HFF-Myc (cell line): ENCODE measurements at regions not wholly inside any gene's neighbourhood (a gene's known extent, or its start where the extent isn't known, plus 50 kb on each side); places are given as distances from the start of the nearest gene placed in this dataset.

Experiments used
- DNase-seq: peaks from one replicate; pipeline ENCODE4 v3.0.0-alpha.2; 2011; ENCODE audit warnings: low read depth; ENCODE audit errors: extremely low read depth
- H3K4me3 ChIP-seq: replicated peaks from 2 replicates; pipeline ENCODE4 v1.5.1; 2011; ENCODE audit warnings: low read depth, mild to moderate bottlenecking, control low read depth, low read length
- TF ChIP-seq, protein P1 (sequence below): IDR thresholded peaks from 2 replicates; pipeline ENCODE4 v1.5.1; 2012; ENCODE audit warnings: mild to moderate bottlenecking, low read depth, low read length, control low read depth; ENCODE audit errors: missing control alignments

DNA sequence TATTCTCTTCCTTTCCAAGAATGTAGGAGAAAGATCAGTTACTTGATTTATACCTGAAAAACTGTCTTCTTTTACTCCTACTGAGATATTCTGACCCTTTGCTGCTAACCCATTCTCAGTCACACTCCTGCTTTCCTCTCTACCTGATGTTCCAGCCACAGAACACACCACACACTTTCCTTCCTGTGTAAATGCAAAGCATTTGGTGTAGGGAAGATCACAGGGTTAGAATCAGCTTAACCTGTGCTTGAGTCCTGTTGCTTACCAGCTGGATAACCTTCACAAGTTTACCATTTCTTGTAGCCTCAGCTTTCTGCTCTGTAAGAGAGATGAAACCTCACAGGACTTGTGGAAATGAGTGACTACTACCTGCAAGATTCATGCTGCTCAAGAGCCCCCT lies 489.8 kb upstream of the GOLIM4 start:
- TF ChIP-seq, protein P1, sequence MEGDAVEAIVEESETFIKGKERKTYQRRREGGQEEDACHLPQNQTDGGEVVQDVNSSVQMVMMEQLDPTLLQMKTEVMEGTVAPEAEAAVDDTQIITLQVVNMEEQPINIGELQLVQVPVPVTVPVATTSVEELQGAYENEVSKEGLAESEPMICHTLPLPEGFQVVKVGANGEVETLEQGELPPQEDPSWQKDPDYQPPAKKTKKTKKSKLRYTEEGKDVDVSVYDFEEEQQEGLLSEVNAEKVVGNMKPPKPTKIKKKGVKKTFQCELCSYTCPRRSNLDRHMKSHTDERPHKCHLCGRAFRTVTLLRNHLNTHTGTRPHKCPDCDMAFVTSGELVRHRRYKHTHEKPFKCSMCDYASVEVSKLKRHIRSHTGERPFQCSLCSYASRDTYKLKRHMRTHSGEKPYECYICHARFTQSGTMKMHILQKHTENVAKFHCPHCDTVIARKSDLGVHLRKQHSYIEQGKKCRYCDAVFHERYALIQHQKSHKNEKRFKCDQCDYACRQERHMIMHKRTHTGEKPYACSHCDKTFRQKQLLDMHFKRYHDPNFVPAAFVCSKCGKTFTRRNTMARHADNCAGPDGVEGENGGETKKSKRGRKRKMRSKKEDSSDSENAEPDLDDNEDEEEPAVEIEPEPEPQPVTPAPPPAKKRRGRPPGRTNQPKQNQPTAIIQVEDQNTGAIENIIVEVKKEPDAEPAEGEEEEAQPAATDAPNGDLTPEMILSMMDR, result no peak
- H3K4me3 ChIP-seq, result no peak overlapping the region
- no peak for DNase-seq

DNA sequence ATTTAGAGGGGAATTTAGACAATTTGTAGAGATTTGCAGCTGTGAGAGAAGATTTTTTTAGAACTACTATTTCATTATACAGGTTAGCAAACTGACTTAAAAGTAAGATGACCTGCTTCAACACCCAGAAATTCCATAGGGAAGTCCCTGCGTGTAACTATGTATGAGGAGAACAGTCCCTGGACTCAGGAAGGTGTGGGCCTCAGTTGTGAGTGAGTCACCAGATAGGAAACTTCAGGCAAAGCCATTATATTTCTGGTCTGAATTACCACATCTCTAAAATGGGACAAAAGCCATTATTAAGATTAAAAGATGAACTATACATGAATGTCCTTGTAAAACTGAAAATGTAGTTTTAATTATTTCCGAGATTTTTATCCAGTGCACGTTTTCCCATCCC lies 488.3 kb upstream of the GOLIM4 start:
- TF ChIP-seq, protein P1, result no peak
- no peak for DNase-seq
- H3K4me3 ChIP-seq, result no peak overlapping the region

DNA sequence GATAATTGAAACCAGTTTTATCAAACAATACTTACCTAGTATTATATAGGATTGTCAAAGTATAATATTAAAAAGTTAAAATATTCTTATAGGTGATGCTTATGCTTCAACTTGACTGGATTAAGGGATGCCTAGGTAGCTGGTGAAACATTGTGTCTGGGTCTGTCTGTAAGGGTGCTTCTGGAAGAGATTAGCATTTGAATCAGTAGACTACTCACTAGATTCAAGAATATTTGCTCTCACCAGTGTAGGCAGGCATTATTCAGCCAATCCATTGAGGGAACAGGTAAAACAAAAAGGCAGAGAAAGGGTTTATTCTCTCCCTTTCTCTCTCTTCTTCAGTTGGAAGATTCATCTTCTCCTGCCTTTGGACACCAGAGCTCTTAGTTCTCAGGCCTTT lies 486.8 kb upstream of the GOLIM4 start:
- DNase-seq, result no peak
- H3K4me3 ChIP-seq, result no peak overlapping the region
- TF ChIP-seq, protein P1, result no peak

DNA sequence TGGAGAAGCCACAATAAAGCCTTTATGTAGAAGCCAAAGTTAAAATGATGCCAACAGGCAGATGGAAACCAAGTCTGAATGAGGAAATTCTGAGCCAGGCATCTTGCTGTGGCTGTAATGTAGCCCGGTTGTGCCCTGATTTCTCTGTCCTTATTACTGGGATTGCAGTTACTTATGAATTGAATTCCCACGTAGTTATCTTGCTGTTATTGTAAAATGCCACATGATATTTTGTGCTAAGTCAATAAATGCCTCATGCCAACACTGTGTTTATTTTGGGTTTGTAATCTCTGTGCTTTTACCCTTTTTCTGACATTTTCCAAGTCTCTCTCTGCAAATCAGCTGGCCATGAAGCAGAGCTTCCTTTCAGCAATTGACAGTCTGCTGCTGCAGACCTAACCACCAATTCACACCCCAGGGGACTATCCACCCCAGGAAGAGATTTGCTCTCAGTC lies 486.1 kb upstream of the GOLIM4 start:
- DNase-seq, result no peak
- no peak overlapping the region for H3K4me3 ChIP-seq
- TF ChIP-seq, protein P1, result no peak

DNA sequence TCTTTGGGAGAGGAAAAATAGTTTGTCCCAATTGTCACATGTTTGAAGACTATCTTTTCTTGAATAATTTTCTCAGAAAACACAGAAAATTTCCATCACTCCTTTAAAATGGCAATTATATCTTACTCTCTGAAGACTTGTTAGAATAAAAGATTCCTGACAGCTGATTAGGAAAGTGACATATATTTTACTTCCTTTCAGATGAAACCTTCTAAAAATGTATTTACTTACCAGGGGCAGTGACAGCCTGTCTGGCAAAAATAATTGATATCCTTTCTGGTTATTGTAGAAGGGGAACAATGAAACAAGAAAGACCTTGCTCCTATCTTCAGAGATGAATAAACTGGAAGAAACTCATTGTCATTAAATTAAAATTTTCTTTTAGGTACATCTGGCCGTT lies 483.3 kb upstream of the GOLIM4 start:
- no peak for DNase-seq
- no peak overlapping the region for H3K4me3 ChIP-seq
- TF ChIP-seq, protein P1, result no peak

DNA sequence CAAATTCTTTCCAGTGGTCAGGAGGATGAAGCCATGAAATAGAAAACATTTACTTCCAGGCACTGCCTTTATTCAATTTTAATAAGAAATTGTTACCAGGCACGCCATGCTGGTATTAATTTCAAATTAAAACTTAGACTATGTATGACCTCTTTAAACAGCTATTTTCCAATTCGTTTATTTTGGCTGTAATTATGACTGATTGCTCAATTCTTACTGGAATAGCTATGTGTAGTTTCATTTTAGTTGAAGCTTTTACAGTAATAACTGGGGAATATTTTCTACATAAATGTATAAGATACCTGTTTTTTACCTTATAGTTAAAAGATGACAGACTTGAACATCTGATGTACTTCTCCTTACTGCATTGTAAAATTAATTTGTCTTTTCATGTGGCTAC lies 480.0 kb upstream of the GOLIM4 start:
- DNase-seq, result no peak
- TF ChIP-seq, protein P1, result no peak
- no peak overlapping the region for H3K4me3 ChIP-seq

DNA sequence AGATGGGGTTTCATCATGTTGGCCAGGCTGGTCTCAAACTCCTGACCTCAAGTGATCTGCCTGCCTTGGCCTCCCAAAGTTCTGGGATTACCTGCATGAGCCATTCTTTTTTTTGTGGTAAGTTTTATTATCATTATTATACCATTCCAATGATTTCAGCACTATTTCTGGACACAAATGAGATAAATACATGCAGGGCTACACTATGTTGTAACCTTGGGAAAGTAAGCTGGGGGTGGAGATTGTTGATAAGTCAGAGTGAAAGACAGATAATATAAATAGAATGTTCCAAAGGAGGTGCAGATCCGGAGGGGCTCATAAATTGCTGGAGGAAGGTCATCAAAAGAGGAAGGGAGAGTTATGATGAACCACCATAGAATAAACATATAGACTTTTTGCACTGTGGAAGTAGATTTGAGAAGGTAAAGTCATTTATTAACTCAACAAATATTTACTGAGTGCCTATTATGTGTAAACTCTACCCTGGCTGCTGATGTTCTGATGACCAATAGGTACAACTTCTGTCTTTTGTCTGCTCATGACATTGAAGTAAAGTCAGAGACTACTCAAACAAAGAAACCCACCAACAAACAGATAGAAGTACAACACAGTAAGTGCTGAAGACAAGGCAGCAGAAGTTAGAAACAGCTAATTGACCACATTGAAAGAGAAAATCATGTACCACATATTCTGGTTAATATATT lies 478.9 kb upstream of the GOLIM4 start:
- DNase-seq, result no peak
- TF ChIP-seq, protein P1, result no peak
- H3K4me3 ChIP-seq, result no peak overlapping the region
